Small intestine (tissue), 7 donors: ENCODE measurements at regions not wholly inside any gene's neighbourhood (a gene's known extent, or its start where the extent isn't known, plus 50 kb on each side); places are given as distances from the start of the nearest gene placed in this dataset.

ENCODE experiments used
- DNase-seq, 2 donors: peaks; one replicate each; pipeline versions ENCODE4 v3.0.0 to v3.0.0-alpha.2; 2013
- FAIRE-seq: peaks from 2 replicates; lab custom pipeline; 2012; peaks lifted over from hg19 to GRCh38; lab: Jason Lieb, UNC
- H3K27ac ChIP-seq, 3 donors: one replicate each; pipeline ENCODE4 v1.5.1; 2013; ENCODE audit warnings: low read length in 2 of 3, mild to moderate bottlenecking in 2 of 3, control low read depth in 1 of 3, inconsistent platforms in 1 of 3, low read depth in 1 of 3, moderate library complexity in 1 of 3
- H3K27me3 ChIP-seq, 3 donors: one replicate each; pipeline ENCODE4 v1.6.1; 2013; ENCODE audit warnings: low read length in 3 of 3, inconsistent platforms in 1 of 3; ENCODE audit not compliant: control insufficient read depth in 3 of 3, insufficient read depth in 3 of 3
- H3K36me3 ChIP-seq, 3 donors: one replicate each; pipeline ENCODE4 v1.6.1; 2013; ENCODE audit warnings: low read length in 3 of 3, inconsistent platforms in 1 of 3, low read depth in 1 of 3, mild to moderate bottlenecking in 1 of 3, moderate library complexity in 1 of 3; ENCODE audit not compliant: control insufficient read depth in 3 of 3, insufficient read depth in 2 of 3
- H3K4me1 ChIP-seq, 3 donors: one replicate each; pipeline ENCODE4 v1.6.1; 2013; ENCODE audit warnings: low read length in 2 of 3, inconsistent platforms in 1 of 3, low read depth in 1 of 3, mild to moderate bottlenecking in 1 of 3, moderate library complexity in 1 of 3; ENCODE audit not compliant: control insufficient read depth in 3 of 3, insufficient read depth in 2 of 3
- H3K4me3 ChIP-seq, 3 donors: one replicate each; pipeline ENCODE4 v1.5.1; 2013; ENCODE audit warnings: low read length in 3 of 3, control low read depth in 1 of 3, inconsistent platforms in 1 of 3, low read depth in 1 of 3, mild to moderate bottlenecking in 1 of 3, moderate library complexity in 1 of 3
- H3K9me3 ChIP-seq, 2 donors: one replicate each; pipeline ENCODE4 v1.6.1; 2013; ENCODE audit warnings: low read depth in 1 of 2, low read length in 1 of 2; ENCODE audit not compliant: control insufficient read depth in 2 of 2, insufficient read depth in 1 of 2
- WGBS, 3 donors: extraction: QIAGEN DNeasy Blood & Tissue Kit; methylation state at CpG; one replicate each; pipeline ENCODE4 v1.1.7; 2013; 5-methylcytosine and 5-hydroxymethylcytosine counted together
- donor health status: healthy with polysubstance abuse.
- donor health status: control.
- donor health status: control.
- donor health status: Bipolar disorder and iron deficiency.
- donor health status: healthy.

- 83 to 90% (median 89%) methylated on average over 1 of the region's 1 CpG for WGBS, 3 donors
- DNase-seq, result no peak
- peaks cover 0 to 7% of the 10 kb centered on the region in 2 donors for H3K9me3 ChIP-seq
Observed at GRCh38 chr7:113664867-113665266, 253.9 kb downstream of the PPP1R3A start.

GRCh38 chr7:113659416-113659815, 259.4 kb downstream of the PPP1R3A start:
- H3K27ac ChIP-seq, result no peak overlapping the region
- no peaks in the 10 kb centered on the region for H3K36me3 ChIP-seq
- no peak for FAIRE-seq
- H3K9me3 ChIP-seq, result peaks cover 0 to 7% of the 10 kb centered on the region in 2 donors
- no peaks in the 10 kb centered on the region for H3K27me3 ChIP-seq
- H3K4me1 ChIP-seq, result no peaks in the 10 kb centered on the region
- DNase-seq, result no peak
- no peak overlapping the region for H3K4me3 ChIP-seq

More at GRCh38 chr7:113664867-113665266, 253.9 kb downstream of the PPP1R3A start:
- no peak for FAIRE-seq
- Histone ChIP-seq H3K4me1 (no peaks in the 10 kb centered on the region), H3K36me3 (no peaks in the 10 kb centered on the region), H3K27ac (no peak overlapping the region), H3K27me3 (no peaks in the 10 kb centered on the region), H3K4me3 (no peak overlapping the region)

- DNase-seq (no peak), FAIRE-seq (no peak)
- H3K36me3 ChIP-seq, result no peaks in the 10 kb centered on the region
- WGBS, 3 donors, result 25 to 48% (median 34%) methylated on average over 1 of the region's 1 CpG
- no peaks in the 10 kb centered on the region for H3K27me3 ChIP-seq
- peaks cover 0 to 5% of the 10 kb centered on the region in 2 donors for H3K9me3 ChIP-seq
- no peaks in the 10 kb centered on the region for H3K4me1 ChIP-seq
- H3K4me3 ChIP-seq, result no peak overlapping the region
- no peak overlapping the region for H3K27ac ChIP-seq
Observed at GRCh38 chr7:113657603-113658002, 261.2 kb downstream of the PPP1R3A start.

- FAIRE-seq (no peak), DNase-seq (no peak)
- Histone ChIP-seq H3K27me3 (no peaks in the 10 kb centered on the region), H3K9me3 (no peaks in the 10 kb centered on the region), H3K27ac (no peak overlapping the region), H3K4me1 (no peaks in the 10 kb centered on the region), H3K4me3 (no peak overlapping the region), H3K36me3 (no peaks in the 10 kb centered on the region)
- WGBS, 3 donors, result 88 to 92% (median 88%) methylated on average over 1 of the region's 1 CpG
Observed at GRCh38 chr7:113652501-113652900, 266.3 kb downstream of the PPP1R3A start.

GRCh38 chr7:113649556-113649955, 269.3 kb downstream of the PPP1R3A start:
- H3K9me3 ChIP-seq, result peaks cover 0 to 6% of the 10 kb centered on the region in 2 donors
- H3K27ac ChIP-seq, result no peak overlapping the region
- H3K4me3 ChIP-seq, result no peak overlapping the region
- no peak for DNase-seq
- FAIRE-seq, result no peak
- H3K36me3 ChIP-seq, result no peaks in the 10 kb centered on the region
- H3K27me3 ChIP-seq, result no peaks in the 10 kb centered on the region
- 61 to 75% (median 73%) methylated on average over 1 of the region's 1 CpG for WGBS, 3 donors
- no peaks in the 10 kb centered on the region for H3K4me1 ChIP-seq

- no peak for FAIRE-seq
- Histone ChIP-seq H3K27me3 (no peaks in the 10 kb centered on the region), H3K27ac (no peak overlapping the region), H3K36me3 (no peaks in the 10 kb centered on the region), H3K4me1 (no peaks in the 10 kb centered on the region), H3K4me3 (no peak overlapping the region), H3K9me3 (peaks cover 0 to 2% of the 10 kb centered on the region in 2 donors)
- DNase-seq, result no peak
- 46 to 60% (median 60%) methylated on average over 1 of the region's 1 CpG for WGBS, 3 donors
Observed at GRCh38 chr7:113639221-113639620, 279.6 kb downstream of the PPP1R3A start.

- Histone ChIP-seq H3K4me3 (no peak overlapping the region), H3K27ac (no peak overlapping the region), H3K27me3 (no peaks in the 10 kb centered on the region), H3K4me1 (no peaks in the 10 kb centered on the region), H3K36me3 (no peaks in the 10 kb centered on the region), H3K9me3 (peaks cover 0 to 2% of the 10 kb centered on the region in 2 donors)
- FAIRE-seq (no peak), DNase-seq (no peak)
- 65 to 73% (median 67%) methylated on average over 5 of the region's 5 CpGs for WGBS, 3 donors
Observed at GRCh38 chr7:113636727-113637421, 281.9 kb downstream of the PPP1R3A start.

- DNase-seq (no peak), FAIRE-seq (no peak)
- H3K27me3 ChIP-seq, result no peaks in the 10 kb centered on the region
- no peak overlapping the region for H3K4me3 ChIP-seq
- H3K4me1 ChIP-seq, result no peaks in the 10 kb centered on the region
- H3K27ac ChIP-seq, result no peak overlapping the region
- peaks cover 0 to 1% of the 10 kb centered on the region in 2 donors for H3K9me3 ChIP-seq
- H3K36me3 ChIP-seq, result no peaks in the 10 kb centered on the region
Observed at GRCh38 chr7:113635492-113635891, 283.3 kb downstream of the PPP1R3A start.

GRCh38 chr7:113633073-113633472, 285.7 kb downstream of the PPP1R3A start:
- DNase-seq, result no peak
- WGBS, 3 donors, result 68 to 94% (median 82%) methylated on average over 3 of the region's 3 CpGs
- Histone ChIP-seq H3K9me3 (no peaks in the 10 kb centered on the region), H3K36me3 (no peaks in the 10 kb centered on the region), H3K4me1 (no peaks in the 10 kb centered on the region), H3K4me3 (no peak overlapping the region), H3K27me3 (no peaks in the 10 kb centered on the region), H3K27ac (no peak overlapping the region)
- FAIRE-seq, result no peak
